IMR-90 (cell line): ENCODE measurements at regions not wholly inside any gene's neighbourhood (a gene's known extent, or its start where the extent isn't known, plus 50 kb on each side); places are given as distances from the start of the nearest gene placed in this dataset.

Experiments
- ATAC-seq: fragments of 200-7000 bp; cut with Tn5 transposase; 2 replicates; pipeline ENCODE4 v1.9.1; 2020; ENCODE audit warnings: low read depth, mild to moderate bottlenecking, moderate library complexity
- BruUV-seq: library from RNA; stranded (reverse); fragments of 400-500 nt; replicated peaks from 2 replicates; lab custom pipeline; 2021; lab: Mats Ljungman, UMichigan
- CTCF ChIA-PET: fragments of 300-600 bp; formaldehyde crosslinking; extraction: SDS; loops from one replicate; lab custom pipeline; 2021; ENCODE audit warnings: antibody characterized with exemption; lab: Yijun Ruan, JAX
- POLR2A ChIA-PET: fragments of 300-600 bp; sonication (Branson Sonifier 250); formaldehyde crosslinking; loops from one replicate; lab custom pipeline; 2022; ENCODE audit warnings: antibody characterized with exemption; ENCODE audit not compliant: unreplicated experiment; lab: Charles Lee
- DNase-seq: peaks from one replicate; pipeline ENCODE4 v3.0.0; 2013
- H2AFZ ChIP-seq: replicated peaks from 2 replicates; pipeline ENCODE3; 2013; ENCODE audit warnings: low read length, mild to moderate bottlenecking; ENCODE audit not compliant: poor library complexity
- H2AK5ac ChIP-seq: 2 replicates; pipeline ENCODE4 v1.6.1; 2013; ENCODE audit warnings: low read depth, low read length, inconsistent platforms
- H2AK9ac ChIP-seq: replicated peaks from 2 replicates; pipeline ENCODE3; 2013; ENCODE audit warnings: mild to moderate bottlenecking, low read depth, low read length, moderate library complexity; ENCODE audit not compliant: poor library complexity
- H2BK120ac ChIP-seq: 2 replicates; pipeline ENCODE4 v1.6.1; 2013; ENCODE audit warnings: low read depth, low read length, inconsistent platforms
- H2BK15ac ChIP-seq: 3 replicates; pipeline ENCODE4 v1.6.1; 2013; ENCODE audit warnings: low read depth, low read length, inconsistent platforms
- H2BK20ac ChIP-seq: 2 replicates; pipeline ENCODE4 v1.6.1; 2013; ENCODE audit warnings: low read depth, mild to moderate bottlenecking, inconsistent platforms, low read length, moderate library complexity
- H2BK5ac ChIP-seq: 2 replicates; pipeline ENCODE4 v1.6.1; 2013; ENCODE audit warnings: mild to moderate bottlenecking, low read depth, low read length, inconsistent platforms; ENCODE audit not compliant: poor library complexity, severe bottlenecking
- H3K14ac ChIP-seq: replicated peaks from 2 replicates; pipeline ENCODE4 v1.6.1; 2013; ENCODE audit warnings: low read depth, low read length, inconsistent platforms
- H3K18ac ChIP-seq: 2 replicates; pipeline ENCODE4 v1.6.1; 2013; ENCODE audit warnings: low read depth, low read length, control low read depth
- H3K23ac ChIP-seq: 2 replicates; pipeline ENCODE4 v1.6.1; 2013; ENCODE audit warnings: low read depth, low read length, inconsistent platforms
- H3K27ac ChIP-seq: 2 replicates; pipeline ENCODE4 v1.5.1; 2013; ENCODE audit warnings: mild to moderate bottlenecking, control low read depth, low read length; ENCODE audit not compliant: insufficient read depth
- H3K27me3 ChIP-seq: 2 replicates; pipeline ENCODE4 v1.6.1; 2013; ENCODE audit warnings: low read length; ENCODE audit not compliant: control insufficient read depth, insufficient read depth
- H3K36me3 ChIP-seq: 2 replicates; pipeline ENCODE4 v1.6.1; 2013; ENCODE audit warnings: low read length, mixed read lengths; ENCODE audit not compliant: control insufficient read depth, insufficient read depth
- H3K4ac ChIP-seq: 2 replicates; pipeline ENCODE4 v1.6.1; 2013; ENCODE audit warnings: low read depth, low read length, inconsistent platforms
- H3K4me1 ChIP-seq: 2 replicates; pipeline ENCODE4 v1.6.1; 2013; ENCODE audit warnings: low read length, mixed read lengths; ENCODE audit not compliant: control insufficient read depth, insufficient read depth
- H3K4me2 ChIP-seq: 2 replicates; pipeline ENCODE4 v1.6.1; 2013; ENCODE audit warnings: low read depth, mild to moderate bottlenecking, control low read depth, low read length, moderate library complexity
- H3K4me3 ChIP-seq: 2 replicates; pipeline ENCODE4 v1.5.1; 2013; ENCODE audit warnings: low read depth, mild to moderate bottlenecking, control low read depth, low read length, moderate library complexity; ENCODE audit not compliant: insufficient read depth
- H3K56ac ChIP-seq: 2 replicates; pipeline ENCODE4 v1.6.1; 2013; ENCODE audit warnings: low read length, inconsistent platforms; ENCODE audit not compliant: insufficient read depth; ENCODE audit errors: extremely low read depth
- H3K79me1 ChIP-seq, 2 experiments: 2 replicates each; pipeline ENCODE4 v1.6.1; 2013; ENCODE audit warnings: low read length in 2 of 2, inconsistent platforms in 1 of 2, low read depth in 1 of 2
- H3K9ac ChIP-seq: 2 replicates; pipeline ENCODE4 v1.6.1; 2013; ENCODE audit warnings: low read depth, low read length, control low read depth
- H3K9me1 ChIP-seq: 2 replicates; pipeline ENCODE4 v1.6.1; 2013; ENCODE audit warnings: low read length, inconsistent platforms; ENCODE audit not compliant: insufficient read depth
- H3K9me3 ChIP-seq: 2 replicates; pipeline ENCODE4 v1.6.1; 2013; ENCODE audit warnings: low read length; ENCODE audit not compliant: control insufficient read depth, insufficient read depth
- H4K20me1 ChIP-seq: 2 replicates; pipeline ENCODE4 v1.6.1; 2013; ENCODE audit warnings: low read length, inconsistent platforms; ENCODE audit not compliant: insufficient read depth
- H4K5ac ChIP-seq: 2 replicates; pipeline ENCODE4 v1.6.1; 2013; ENCODE audit warnings: mild to moderate bottlenecking, low read depth, low read length, control low read depth
- H4K8ac ChIP-seq, 2 experiments: 2 replicates each; pipeline ENCODE4 v1.6.1; 2013; ENCODE audit warnings: low read depth in 2 of 2, low read length in 2 of 2, control low read depth in 1 of 2, inconsistent platforms in 1 of 2
- H4K91ac ChIP-seq: 2 replicates; pipeline ENCODE4 v1.6.1; 2013; ENCODE audit warnings: low read depth, low read length, inconsistent platforms; ENCODE audit not compliant: insufficient read depth
- CEBPB ChIP-seq: IDR thresholded peaks from 2 replicates; pipeline ENCODE4 v1.6.1; 2012; ENCODE audit warnings: low read depth, low read length, improper control_type of control experiment
- CHD1 ChIP-seq: IDR thresholded peaks from 2 replicates; pipeline ENCODE4 v1.6.1; 2012; ENCODE audit warnings: low read depth, low read length, improper control_type of control experiment
- ELK1 ChIP-seq: fragments of 150-350 bp; IDR thresholded peaks from 2 replicates; pipeline ENCODE4 v1.6.1; 2016; ENCODE audit warnings: low read depth, mild to moderate bottlenecking, low read length, moderate library complexity, borderline replicate concordance
- FOS ChIP-seq: fragments of 150-350 bp; IDR thresholded peaks from 2 replicates; pipeline ENCODE4 v1.6.1; 2016; ENCODE audit warnings: low read depth, low read length
- MAFK ChIP-seq: IDR thresholded peaks from 2 replicates; pipeline ENCODE4 v1.6.1; 2012; ENCODE audit warnings: low read depth, low read length, improper control_type of control experiment
- MAZ ChIP-seq: IDR thresholded peaks from 2 replicates; pipeline ENCODE4 v1.6.1; 2012; ENCODE audit warnings: low read depth, mild to moderate bottlenecking, low read length, improper control_type of control experiment, moderate library complexity, borderline replicate concordance
- POLR2A ChIP-seq: IDR thresholded peaks from 2 replicates; pipeline ENCODE4 v1.6.1; 2012; ENCODE audit warnings: mild to moderate bottlenecking, low read depth, low read length
- RAD21 ChIP-seq: IDR thresholded peaks from 2 replicates; pipeline ENCODE4 v1.6.1; 2012; ENCODE audit warnings: low read length, improper control_type of control experiment
- RFX5 ChIP-seq: IDR thresholded peaks from 2 replicates; pipeline ENCODE4 v1.8.0; 2012; ENCODE audit warnings: low read depth, mild to moderate bottlenecking, low read length, moderate library complexity
- SMC3 ChIP-seq: fragments of 150-350 bp; IDR thresholded peaks from 2 replicates; pipeline ENCODE4 v1.6.1; 2016; ENCODE audit warnings: low read depth, mild to moderate bottlenecking, antibody characterized with exemption, low read length, moderate library complexity
- WGBS, 2 experiments: methylation state at CpG; one replicate each; pipeline versions ENCODE4 v1.1.5 to v1.1.7; 2013; ENCODE audit warnings: missing lambda C conversion rate in 2 of 2; ENCODE audit not compliant: insufficient read length in 1 of 2; ENCODE audit errors: extremely low coverage in 2 of 2; 5-methylcytosine and 5-hydroxymethylcytosine counted together
- dilution Hi-C: fragments of 300-500 bp; cut with HindIII; formaldehyde crosslinking; loops from one replicate; pipeline ENCODE4 v1.14.3; 2018; ENCODE audit warnings: low sequenced_read_pairs; ENCODE audit not compliant: unreplicated experiment
- in situ Hi-C: fragments of 300-500 bp; cut with MboI; formaldehyde crosslinking; loops from 3 replicates; pipeline ENCODE4 v1.14.3; 2019; ENCODE audit warnings: low sequenced_read_pairs, inconsistent platforms, mixed read lengths
- intact Hi-C: fragments of 100-400 bp; cut with micrococcal nuclease; formaldehyde crosslinking; loops from 2 replicates; pipeline ENCODE4 v1.10.0; 2022

DNA sequence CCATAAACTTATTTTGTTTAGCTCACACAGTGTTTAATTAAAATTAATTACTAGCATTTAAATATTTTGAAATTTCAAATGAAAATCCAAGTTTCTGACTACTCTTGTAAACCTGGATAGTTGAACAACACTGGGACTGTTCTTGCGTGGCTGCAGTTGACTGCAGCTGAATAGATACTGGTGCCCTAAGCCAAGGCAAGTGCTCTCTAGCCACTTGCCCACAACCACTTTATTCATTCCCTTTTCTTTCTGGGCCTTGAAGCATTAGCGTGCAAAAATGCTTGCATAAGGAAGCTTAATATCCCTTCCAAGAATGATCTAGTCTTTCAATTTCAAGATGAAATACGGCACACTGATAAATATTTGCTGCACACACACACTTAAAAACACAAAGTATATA, 676.0 kb upstream of the MARCKS start:
- peak overlapping the region; percentile 73 for H3K14ac ChIP-seq
- no peaks in the 10 kb centered on the region for H3K27me3 ChIP-seq
- H3K36me3 ChIP-seq, result no peaks in the 10 kb centered on the region
- peak overlapping the region; percentile 46; the same call in 1 of the 2 replicates for H3K18ac ChIP-seq
- no TSS peak for BruUV-seq
- in situ Hi-C loops (no loop called here), dilution Hi-C loops (no loop called here), intact Hi-C loops (loop anchor here (5.0 kb wide), 2 partner anchors 196 to 399 kb away; no protein-coding TSS in a partner anchor)
- peak overlapping the region; percentile 83 for H4K91ac ChIP-seq
- no peaks in the 10 kb centered on the region for H3K79me1 ChIP-seq
- WGBS, 2 experiments, result 71% methylated on average over 1 of the region's 3 CpGs; no CpG with 5 or more reads in 1 of the 2 experiments
- H2AFZ ChIP-seq, result no peak overlapping the region
- peak overlapping the region; percentile 97; the same call in 2 of the 3 replicates for H2BK15ac ChIP-seq
- peaks cover 13% of the 10 kb centered on the region for H3K4me1 ChIP-seq
- 0 out of 2 replicates have a peak overlapping the region, but pooled peaks have one; percentile 38 for H4K5ac ChIP-seq
- peak overlapping the region; percentile 78 for H2BK120ac ChIP-seq
- no peak overlapping the region for H3K27ac ChIP-seq
- POLR2A ChIA-PET, result no interaction called here
- H2BK5ac ChIP-seq, result no peak overlapping the region
- H3K4ac ChIP-seq, result peak overlapping the region; percentile 64
- ATAC-seq (no peak), DNase-seq (no peak)
- H4K8ac ChIP-seq, result peak overlapping the region in 1 of 2 experiments; percentile 29; a peak in 1 of 4 replicates
- no peak overlapping the region for H3K4me2 ChIP-seq
- no peak overlapping the region for H2AK9ac ChIP-seq
- CTCF ChIA-PET, result interaction anchor here (0.8 kb wide), 1 partner anchor 728 kb away, joined by 5 read pairs; no protein-coding TSS in a partner anchor
- no peaks in the 10 kb centered on the region for H4K20me1 ChIP-seq
- 0 out of 2 replicates have a peak overlapping the region, but pooled peaks have one; percentile 85 for H2AK5ac ChIP-seq
- no peak overlapping the region for H3K23ac ChIP-seq
- no peaks in the 10 kb centered on the region for H3K9me3 ChIP-seq
- TF ChIP-seq MAFK, result no peak
- TF ChIP-seq ELK1, result no peak
- no peak for TF ChIP-seq RAD21
- no peak for TF ChIP-seq RFX5
- no peak for TF ChIP-seq SMC3
- no peak for TF ChIP-seq MAZ
- TF ChIP-seq CHD1, result no peak
- no peak for TF ChIP-seq FOS
- no peak for TF ChIP-seq CEBPB
- no peak for TF ChIP-seq POLR2A
- H3K56ac ChIP-seq, result no peak overlapping the region
- peak overlapping the region; percentile 78 for H2BK20ac ChIP-seq
- no peak overlapping the region for H3K9ac ChIP-seq
- H3K9me1 ChIP-seq, result peaks cover 13% of the 10 kb centered on the region
- no peak overlapping the region for H3K4me3 ChIP-seq
